Activated CD4-positive, alpha-beta T cell treated with anti-CD3 and anti-CD28 coated beads, Interleukin-2, amount 50 U/mL, for 4 hours (primary cell): ENCODE measurements at regions not wholly inside any gene's neighbourhood (a gene's known extent, or its start where the extent isn't known, plus 50 kb on each side); places are given as distances from the start of the nearest gene placed in this dataset.

Source experiments
- DNase-seq, 2 experiments: peaks; one replicate each; pipeline ENCODE4 v3.0.0-alpha.2; 2020

- DNase-seq = no peak
Observed at GRCh38 chr6:46072866-46073265, 56.9 kb upstream of the ENPP4 start.

GRCh38 chr6:46078294-46078693 lies 51.5 kb upstream of the ENPP4 start:
- DNase-seq = peak; percentile 33 to 42

- DNase-seq = no peak
Observed at GRCh38 chr6:46079061-46079460, 50.7 kb upstream of the ENPP4 start.
